Mesendoderm (in vitro differentiated cells): ENCODE measurements at regions not wholly inside any gene's neighbourhood (a gene's known extent, or its start where the extent isn't known, plus 50 kb on each side); places are given as distances from the start of the nearest gene placed in this dataset.

Experiments used
- DNase-seq: peaks from one replicate; pipeline ENCODE4 v3.0.0; 2013
- H2AK5ac ChIP-seq: 2 replicates; pipeline ENCODE4 v1.6.1; 2013; ENCODE audit warnings: low read length, inconsistent platforms
- H2BK120ac ChIP-seq: 2 replicates; pipeline ENCODE4 v1.6.1; 2013; ENCODE audit warnings: low read depth, mild to moderate bottlenecking, low read length, moderate library complexity, mixed read lengths
- H2BK15ac ChIP-seq: replicated peaks from 2 replicates; pipeline ENCODE4 v1.6.1; 2013; ENCODE audit warnings: low read depth, mild to moderate bottlenecking, moderate library complexity
- H2BK5ac ChIP-seq: 2 replicates; pipeline ENCODE4 v1.6.1; 2013; ENCODE audit warnings: low read length, inconsistent platforms
- H3K18ac ChIP-seq: 2 replicates; pipeline ENCODE4 v1.6.1; 2013; ENCODE audit warnings: mild to moderate bottlenecking, low read length, mixed read lengths
- H3K23ac ChIP-seq: one replicate; pipeline ENCODE4 v1.6.1; 2013; ENCODE audit warnings: low read length
- H3K27ac ChIP-seq: 2 replicates; pipeline ENCODE4 v1.5.1; 2013; ENCODE audit warnings: low read depth, mild to moderate bottlenecking, inconsistent platforms, low read length, moderate library complexity
- H3K27me3 ChIP-seq: 2 replicates; pipeline ENCODE4 v1.6.1; 2013; ENCODE audit warnings: low read length, control low read depth, mild to moderate bottlenecking, inconsistent platforms; ENCODE audit not compliant: insufficient read depth, poor library complexity
- H3K36me3 ChIP-seq: 2 replicates; pipeline ENCODE4 v1.6.1; 2013; ENCODE audit warnings: low read length, inconsistent platforms; ENCODE audit not compliant: control insufficient read depth, insufficient read depth
- H3K4ac ChIP-seq: one replicate; pipeline ENCODE4 v1.6.1; 2013; ENCODE audit warnings: low read depth, mild to moderate bottlenecking, low read length, moderate library complexity
- H3K4me1 ChIP-seq: 2 replicates; pipeline ENCODE4 v1.6.1; 2013; ENCODE audit warnings: low read depth, low read length, inconsistent platforms; ENCODE audit not compliant: control insufficient read depth
- H3K4me2 ChIP-seq: 2 replicates; pipeline ENCODE4 v1.6.1; 2013; ENCODE audit warnings: low read length
- H3K4me3 ChIP-seq: 2 replicates; pipeline ENCODE4 v1.5.1; 2013; ENCODE audit warnings: mild to moderate bottlenecking, low read length
- H3K56ac ChIP-seq: one replicate; pipeline ENCODE4 v1.6.1; 2013; ENCODE audit warnings: low read length
- H3K79me1 ChIP-seq: 2 replicates; pipeline ENCODE4 v1.6.1; 2013; ENCODE audit warnings: low read length, inconsistent platforms
- H3K79me2 ChIP-seq: 2 replicates; pipeline ENCODE4 v1.6.1; 2013; ENCODE audit warnings: mild to moderate bottlenecking, low read length; ENCODE audit not compliant: control insufficient read depth, insufficient read depth
- H3K9ac ChIP-seq: 2 replicates; pipeline ENCODE4 v1.6.1; 2013; ENCODE audit warnings: low read length, inconsistent platforms
- H4K5ac ChIP-seq: one replicate; pipeline ENCODE4 v1.6.1; 2013; ENCODE audit warnings: low read length
- H4K8ac ChIP-seq: one replicate; pipeline ENCODE4 v1.6.1; 2013; ENCODE audit warnings: low read depth, mild to moderate bottlenecking, control low read depth, low read length, moderate library complexity
- WGBS: extraction: QIAGEN DNeasy Blood & Tissue Kit; methylation state at CpG from one replicate; pipeline ENCODE4 v1.1.7; 2013; ENCODE audit warnings: low lambda C conversion rate, missing lambda C conversion rate; ENCODE audit not compliant: insufficient coverage; ENCODE audit errors: extremely low coverage; 5-methylcytosine and 5-hydroxymethylcytosine counted together

- no peak for DNase-seq
- Histone ChIP-seq H3K4ac (no peak overlapping the region), H3K79me1 (no peaks in the 10 kb centered on the region), H3K4me3 (no peak overlapping the region), H3K4me2 (no peak overlapping the region), H2BK15ac (no peak overlapping the region), H3K27me3 (no peaks in the 10 kb centered on the region), H4K8ac (no peak overlapping the region), H3K56ac (no peak overlapping the region), H2BK5ac (no peak overlapping the region), H4K5ac (no peak overlapping the region), H3K36me3 (no peaks in the 10 kb centered on the region), H3K27ac (no peak overlapping the region), H3K9ac (no peak overlapping the region), H3K18ac (no peak overlapping the region), H3K23ac (no peak overlapping the region), H3K4me1 (no peaks in the 10 kb centered on the region), H3K79me2 (no peaks in the 10 kb centered on the region), H2BK120ac (no peak overlapping the region), H2AK5ac (no peak overlapping the region)
- no CpG with 5 or more reads among the region's 1 CpG for WGBS
Observed at GRCh38 chr12:64993461-64993860, 127.6 kb downstream of the WIF1 start.

- no peak overlapping the region for H4K8ac ChIP-seq
- DNase-seq: no peak
- no peak overlapping the region for H3K56ac ChIP-seq
- no peak overlapping the region for H2BK15ac ChIP-seq
- H2BK5ac ChIP-seq: no peak overlapping the region
- no peak overlapping the region for H4K5ac ChIP-seq
- H3K9ac ChIP-seq: no peak overlapping the region
- H3K18ac ChIP-seq: no peak overlapping the region
- no CpG with 5 or more reads among the region's 1 CpG for WGBS
- no peaks in the 10 kb centered on the region for H3K36me3 ChIP-seq
- peaks cover 2% of the 10 kb centered on the region for H3K4me1 ChIP-seq
- no peak overlapping the region for H3K4me3 ChIP-seq
- no peak overlapping the region for H3K4me2 ChIP-seq
- no peak overlapping the region for H3K27ac ChIP-seq
- H3K23ac ChIP-seq: no peak overlapping the region
- no peaks in the 10 kb centered on the region for H3K79me2 ChIP-seq
- H2AK5ac ChIP-seq: no peak overlapping the region
- H3K79me1 ChIP-seq: no peaks in the 10 kb centered on the region
- no peak overlapping the region for H3K4ac ChIP-seq
- no peaks in the 10 kb centered on the region for H3K27me3 ChIP-seq
- no peak overlapping the region for H2BK120ac ChIP-seq
Observed at GRCh38 chr12:64995816-64996215, 125.3 kb downstream of the WIF1 start.

DNA sequence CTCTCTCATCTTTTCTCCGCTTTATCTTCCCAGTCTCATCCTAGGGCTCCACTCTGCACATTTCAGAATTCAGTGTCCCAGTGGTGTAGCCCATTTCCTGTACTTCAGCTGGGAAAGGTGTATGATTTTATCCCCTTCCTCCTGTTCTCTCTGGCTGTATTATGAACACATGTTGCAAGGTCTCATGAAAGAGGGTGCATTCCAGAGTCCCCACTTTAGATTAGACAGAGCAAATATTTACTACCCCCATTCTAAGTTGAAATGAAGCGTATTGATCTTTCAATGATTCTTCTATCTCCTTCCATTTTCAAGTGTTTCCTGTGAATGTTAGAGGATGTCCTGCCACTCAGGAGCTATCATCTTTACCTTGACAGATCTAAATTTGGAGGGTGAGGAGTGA, 123.2 kb downstream of the WIF1 start:
- H3K27ac ChIP-seq: no peak overlapping the region
- no peak overlapping the region for H2BK15ac ChIP-seq
- peaks cover 2% of the 10 kb centered on the region for H3K4me1 ChIP-seq
- no peak overlapping the region for H3K56ac ChIP-seq
- H2BK5ac ChIP-seq: no peak overlapping the region
- H3K79me2 ChIP-seq: no peaks in the 10 kb centered on the region
- H3K27me3 ChIP-seq: no peaks in the 10 kb centered on the region
- no peak overlapping the region for H3K23ac ChIP-seq
- H3K4me3 ChIP-seq: no peak overlapping the region
- no peak overlapping the region for H3K4me2 ChIP-seq
- no peak overlapping the region for H2AK5ac ChIP-seq
- no peak overlapping the region for H3K9ac ChIP-seq
- no peak overlapping the region for H3K4ac ChIP-seq
- H3K79me1 ChIP-seq: no peaks in the 10 kb centered on the region
- no peak overlapping the region for H3K18ac ChIP-seq
- H3K36me3 ChIP-seq: no peaks in the 10 kb centered on the region
- H4K5ac ChIP-seq: no peak overlapping the region
- DNase-seq: no peak
- no peak overlapping the region for H2BK120ac ChIP-seq
- WGBS: no CpG with 5 or more reads among the region's 2 CpGs
- H4K8ac ChIP-seq: no peak overlapping the region

- no peak overlapping the region for H3K9ac ChIP-seq
- H3K56ac ChIP-seq: no peak overlapping the region
- H3K79me1 ChIP-seq: no peaks in the 10 kb centered on the region
- H2AK5ac ChIP-seq: no peak overlapping the region
- WGBS: no CpG with 5 or more reads among the region's 4 CpGs
- H3K23ac ChIP-seq: no peak overlapping the region
- no peaks in the 10 kb centered on the region for H3K27me3 ChIP-seq
- no peaks in the 10 kb centered on the region for H3K79me2 ChIP-seq
- no peak overlapping the region for H3K4ac ChIP-seq
- H2BK120ac ChIP-seq: no peak overlapping the region
- no peak overlapping the region for H4K5ac ChIP-seq
- H3K4me3 ChIP-seq: no peak overlapping the region
- no peak overlapping the region for H2BK5ac ChIP-seq
- H3K4me1 ChIP-seq: peaks cover 2% of the 10 kb centered on the region
- no peak overlapping the region for H4K8ac ChIP-seq
- no peak overlapping the region for H3K18ac ChIP-seq
- no peak overlapping the region for H3K4me2 ChIP-seq
- H2BK15ac ChIP-seq: no peak overlapping the region
- H3K27ac ChIP-seq: no peak overlapping the region
- no peaks in the 10 kb centered on the region for H3K36me3 ChIP-seq
- DNase-seq: no peak
Observed at GRCh38 chr12:64998371-64999147, 122.5 kb downstream of the WIF1 start.

GRCh38 chr12:64999148-64999425, 122.0 kb downstream of the WIF1 start:
- H3K36me3 ChIP-seq: no peaks in the 10 kb centered on the region
- H2BK15ac ChIP-seq: no peak overlapping the region
- no peak overlapping the region for H4K5ac ChIP-seq
- no peak overlapping the region for H3K4me2 ChIP-seq
- no peaks in the 10 kb centered on the region for H3K79me1 ChIP-seq
- H3K27ac ChIP-seq: no peak overlapping the region
- no peaks in the 10 kb centered on the region for H3K27me3 ChIP-seq
- H2BK5ac ChIP-seq: no peak overlapping the region
- H3K4ac ChIP-seq: no peak overlapping the region
- H4K8ac ChIP-seq: no peak overlapping the region
- H3K56ac ChIP-seq: no peak overlapping the region
- H2BK120ac ChIP-seq: no peak overlapping the region
- H3K79me2 ChIP-seq: no peaks in the 10 kb centered on the region
- peaks cover 2% of the 10 kb centered on the region for H3K4me1 ChIP-seq
- H3K4me3 ChIP-seq: no peak overlapping the region
- H3K9ac ChIP-seq: no peak overlapping the region
- H3K18ac ChIP-seq: no peak overlapping the region
- no peak overlapping the region for H2AK5ac ChIP-seq
- DNase-seq: no peak
- no peak overlapping the region for H3K23ac ChIP-seq
- WGBS: no CpG with 5 or more reads among the region's 1 CpG
